ENCODE measurements at regions not wholly inside any gene's neighbourhood (a gene's known extent, or its start where the extent isn't known, plus 50 kb on each side); places are given as distances from the start of the nearest gene placed in this dataset.

DNA sequence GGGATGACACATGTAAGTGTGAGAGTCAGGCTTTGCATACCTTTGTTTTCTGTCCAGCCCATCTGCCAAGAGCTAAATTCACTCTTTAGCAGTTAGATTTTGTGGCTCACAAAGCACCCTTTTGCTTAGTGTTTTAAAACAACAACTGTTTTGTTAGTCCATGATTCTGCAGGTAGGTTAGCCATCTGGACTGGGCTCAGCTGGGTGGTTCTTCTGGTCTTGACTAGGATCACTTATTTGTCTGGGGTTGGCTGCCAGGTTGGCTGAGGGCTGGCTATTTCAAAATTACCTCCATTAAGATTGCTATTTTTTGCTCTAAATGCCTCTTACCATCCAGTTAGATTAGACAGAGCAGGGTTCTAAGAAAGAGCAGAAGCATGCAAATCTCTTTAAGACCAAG lies 489.3 kb downstream of the BTBD3 start:
- TF ChIP-seq, protein P1, sequence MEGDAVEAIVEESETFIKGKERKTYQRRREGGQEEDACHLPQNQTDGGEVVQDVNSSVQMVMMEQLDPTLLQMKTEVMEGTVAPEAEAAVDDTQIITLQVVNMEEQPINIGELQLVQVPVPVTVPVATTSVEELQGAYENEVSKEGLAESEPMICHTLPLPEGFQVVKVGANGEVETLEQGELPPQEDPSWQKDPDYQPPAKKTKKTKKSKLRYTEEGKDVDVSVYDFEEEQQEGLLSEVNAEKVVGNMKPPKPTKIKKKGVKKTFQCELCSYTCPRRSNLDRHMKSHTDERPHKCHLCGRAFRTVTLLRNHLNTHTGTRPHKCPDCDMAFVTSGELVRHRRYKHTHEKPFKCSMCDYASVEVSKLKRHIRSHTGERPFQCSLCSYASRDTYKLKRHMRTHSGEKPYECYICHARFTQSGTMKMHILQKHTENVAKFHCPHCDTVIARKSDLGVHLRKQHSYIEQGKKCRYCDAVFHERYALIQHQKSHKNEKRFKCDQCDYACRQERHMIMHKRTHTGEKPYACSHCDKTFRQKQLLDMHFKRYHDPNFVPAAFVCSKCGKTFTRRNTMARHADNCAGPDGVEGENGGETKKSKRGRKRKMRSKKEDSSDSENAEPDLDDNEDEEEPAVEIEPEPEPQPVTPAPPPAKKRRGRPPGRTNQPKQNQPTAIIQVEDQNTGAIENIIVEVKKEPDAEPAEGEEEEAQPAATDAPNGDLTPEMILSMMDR (IDR thresholded peaks at IDR 0.05; ENCODE audit: low read depth, low read length): no peak
- H3K4me3 ChIP-seq (ENCODE audit: low read depth, low read length): no peak overlapping the region

DNA sequence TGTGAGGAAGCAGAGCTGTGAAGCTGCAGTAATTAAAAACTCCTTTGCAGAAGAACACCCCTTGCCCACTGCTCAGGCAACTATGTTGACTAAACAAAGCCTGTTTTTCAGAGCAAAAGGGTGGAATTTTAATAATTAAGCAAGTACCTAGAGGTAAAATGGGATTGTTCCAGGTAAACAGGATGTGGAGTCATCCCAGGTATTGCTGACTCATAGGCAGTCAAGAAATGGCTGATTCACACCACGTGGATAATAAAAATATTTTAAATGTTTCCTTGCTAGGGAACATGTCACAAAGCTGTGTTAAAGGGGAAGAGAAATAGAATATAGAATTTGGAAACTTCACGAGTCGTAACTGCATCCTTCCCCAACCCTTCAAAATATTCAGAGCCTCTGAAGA lies 491.8 kb downstream of the BTBD3 start:
- H3K4me3 ChIP-seq (ENCODE audit: low read depth, low read length): no peak overlapping the region
- TF ChIP-seq, protein P1 (IDR thresholded peaks at IDR 0.05; ENCODE audit: low read depth, low read length): no peak

DNA sequence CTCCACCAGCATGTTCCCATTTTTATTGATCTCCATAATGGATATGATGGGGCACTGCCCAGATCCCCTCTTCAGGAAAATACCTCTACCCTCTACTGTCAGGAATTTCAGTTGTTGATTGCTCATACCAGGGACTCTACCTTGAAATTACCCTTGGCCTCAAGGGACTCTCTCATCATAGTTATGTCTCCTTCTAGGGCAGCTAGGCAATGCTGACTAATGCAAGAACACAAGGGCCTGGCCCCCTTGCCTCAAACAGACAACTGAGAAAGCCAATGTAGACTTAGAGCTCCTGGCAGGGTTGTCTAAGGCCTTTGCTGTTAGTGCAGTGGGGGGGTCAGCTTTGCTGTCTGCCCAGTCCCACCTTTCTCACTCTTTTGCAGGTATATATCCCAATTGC lies 493.1 kb downstream of the BTBD3 start:
- no peak overlapping the region for H3K4me3 ChIP-seq (ENCODE audit: low read depth, low read length)
- TF ChIP-seq, protein P1 (IDR thresholded peaks at IDR 0.05; ENCODE audit: low read depth, low read length): no peak

- TF ChIP-seq, protein P1 (IDR thresholded peaks at IDR 0.05; ENCODE audit: low read depth, low read length): no peak
- no peak overlapping the region for H3K4me3 ChIP-seq (ENCODE audit: low read depth, low read length)
Observed at GRCh38 chr20:12411246-12411940, 493.7 kb downstream of the BTBD3 start.

- TF ChIP-seq, protein P1 (IDR thresholded peaks at IDR 0.05; ENCODE audit: low read depth, low read length): no peak
- H3K4me3 ChIP-seq (ENCODE audit: low read depth, low read length): no peak overlapping the region
Observed at GRCh38 chr20:12413116-12413515, 495.4 kb downstream of the BTBD3 start.

DNA sequence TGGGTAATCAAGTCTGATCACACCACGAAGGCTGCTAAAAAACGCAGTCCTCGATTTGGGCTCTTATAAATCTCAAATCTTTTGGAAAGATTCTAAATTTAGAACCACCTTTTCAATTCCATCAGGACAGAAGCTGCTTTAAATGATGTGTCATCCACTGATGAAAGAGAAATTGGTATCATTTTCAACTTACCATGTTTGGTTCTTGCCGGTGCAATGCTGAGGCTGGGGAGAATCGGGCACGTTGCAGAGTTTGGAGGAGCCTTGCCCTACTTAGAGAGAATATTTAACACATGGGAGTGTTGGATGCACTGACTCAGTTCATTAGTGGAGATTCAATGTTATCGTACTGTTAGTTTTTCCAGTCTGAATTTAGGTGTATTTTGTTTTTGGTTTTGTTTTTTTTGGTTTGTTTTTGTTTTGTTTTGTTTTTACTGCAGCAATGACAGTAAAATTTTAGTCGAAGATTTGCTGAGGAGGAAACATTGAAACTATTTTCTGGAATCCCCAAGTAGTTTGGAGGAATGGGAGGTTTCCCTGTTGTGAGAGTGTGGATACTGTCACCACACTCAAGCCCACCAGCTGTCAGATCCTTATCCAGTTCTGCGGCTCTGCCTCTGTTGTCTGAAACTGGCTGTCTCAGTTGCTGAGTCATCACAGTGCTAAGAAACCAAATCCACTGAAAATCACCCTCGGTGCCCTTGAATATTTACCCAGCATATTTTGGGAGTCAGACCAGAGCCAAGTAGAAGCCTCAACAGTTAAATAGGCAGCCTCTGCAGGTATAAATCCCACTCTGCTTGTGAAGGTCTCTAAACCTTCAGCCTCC lies 497.0 kb downstream of the BTBD3 start:
- H3K4me3 ChIP-seq (ENCODE audit: low read depth, low read length): no peak overlapping the region

More for the DNA sequence above, 497.0 kb downstream of the BTBD3 start:
- TF ChIP-seq, protein P1 (IDR thresholded peaks at IDR 0.05; ENCODE audit: low read depth, low read length): no peak
